ENCODE measurements at regions not wholly inside any gene's neighbourhood (a gene's known extent, or its start where the extent isn't known, plus 50 kb on each side); places are given as distances from the start of the nearest gene placed in this dataset.

DNA sequence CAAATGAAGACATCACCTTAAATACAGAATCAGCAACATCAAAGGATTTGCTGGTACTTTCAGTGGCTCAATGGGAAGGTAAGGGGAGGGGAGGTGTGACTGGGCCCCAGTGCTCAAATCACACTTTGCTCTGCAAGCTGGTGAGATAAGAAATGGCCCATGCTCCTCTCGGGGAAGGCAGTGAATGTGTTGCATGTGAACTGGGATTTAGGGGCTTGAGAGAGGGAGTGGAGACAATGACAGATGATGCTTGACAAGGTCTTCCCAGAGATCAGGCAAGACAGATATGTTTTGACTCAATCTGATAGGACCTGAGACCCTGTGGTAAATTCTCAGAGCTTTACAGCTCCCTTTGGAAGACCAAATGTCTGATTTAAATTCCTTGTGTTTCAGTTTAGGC lies 233.0 kb upstream of the PROK2 start:
- TF ChIP-seq, protein P1, sequence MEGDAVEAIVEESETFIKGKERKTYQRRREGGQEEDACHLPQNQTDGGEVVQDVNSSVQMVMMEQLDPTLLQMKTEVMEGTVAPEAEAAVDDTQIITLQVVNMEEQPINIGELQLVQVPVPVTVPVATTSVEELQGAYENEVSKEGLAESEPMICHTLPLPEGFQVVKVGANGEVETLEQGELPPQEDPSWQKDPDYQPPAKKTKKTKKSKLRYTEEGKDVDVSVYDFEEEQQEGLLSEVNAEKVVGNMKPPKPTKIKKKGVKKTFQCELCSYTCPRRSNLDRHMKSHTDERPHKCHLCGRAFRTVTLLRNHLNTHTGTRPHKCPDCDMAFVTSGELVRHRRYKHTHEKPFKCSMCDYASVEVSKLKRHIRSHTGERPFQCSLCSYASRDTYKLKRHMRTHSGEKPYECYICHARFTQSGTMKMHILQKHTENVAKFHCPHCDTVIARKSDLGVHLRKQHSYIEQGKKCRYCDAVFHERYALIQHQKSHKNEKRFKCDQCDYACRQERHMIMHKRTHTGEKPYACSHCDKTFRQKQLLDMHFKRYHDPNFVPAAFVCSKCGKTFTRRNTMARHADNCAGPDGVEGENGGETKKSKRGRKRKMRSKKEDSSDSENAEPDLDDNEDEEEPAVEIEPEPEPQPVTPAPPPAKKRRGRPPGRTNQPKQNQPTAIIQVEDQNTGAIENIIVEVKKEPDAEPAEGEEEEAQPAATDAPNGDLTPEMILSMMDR (IDR thresholded peaks at IDR 0.05): no peak

DNA sequence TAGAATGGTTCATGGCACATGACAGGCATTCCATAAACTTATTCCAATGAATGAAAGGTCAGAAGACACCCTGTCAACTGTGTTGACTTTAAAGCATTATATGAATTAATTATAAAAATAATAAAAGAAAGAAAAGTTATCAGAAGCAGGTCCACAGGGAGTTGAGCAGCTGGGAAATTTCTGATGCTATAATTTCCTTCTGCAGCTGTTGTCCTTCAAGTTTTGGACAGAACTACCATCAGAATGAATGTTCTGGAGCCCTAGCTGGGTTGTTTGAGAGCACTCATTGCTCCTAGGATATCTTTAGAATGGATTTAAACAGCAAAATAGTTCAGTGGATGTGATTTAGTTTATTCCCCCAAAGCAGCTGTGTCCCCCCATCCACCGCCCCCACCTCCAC lies 232.4 kb upstream of the PROK2 start:
- TF ChIP-seq, protein P1 (IDR thresholded peaks at IDR 0.05): no peak

GRCh38 chr3:72015463-72015862 lies 230.5 kb upstream of the PROK2 start:
- TF ChIP-seq, protein P1 (IDR thresholded peaks at IDR 0.05): no peak

- TF ChIP-seq, protein P1 (IDR thresholded peaks at IDR 0.05): no peak
Observed at GRCh38 chr3:72013084-72013483, 228.1 kb upstream of the PROK2 start.

DNA sequence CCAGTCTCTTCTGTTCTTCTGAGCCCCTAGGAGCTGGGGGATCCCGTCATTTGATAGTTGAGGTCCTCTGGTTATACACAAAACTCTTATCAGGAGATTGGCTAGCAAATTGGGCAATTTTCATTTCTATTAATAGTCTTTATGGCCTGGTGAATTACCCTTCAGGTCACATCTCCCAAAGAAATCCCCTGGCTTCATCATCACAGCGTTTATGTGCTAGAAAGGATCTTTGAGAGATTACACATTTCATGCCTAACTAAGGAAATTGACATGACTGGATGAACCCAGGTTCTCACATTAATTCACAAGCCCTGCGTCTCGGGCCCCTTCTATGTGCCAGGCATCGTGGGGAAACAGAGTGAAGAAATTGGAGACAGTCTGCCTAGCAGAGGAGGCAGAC lies 227.4 kb upstream of the PROK2 start:
- TF ChIP-seq, protein P1 (IDR thresholded peaks at IDR 0.05): no peak

DNA sequence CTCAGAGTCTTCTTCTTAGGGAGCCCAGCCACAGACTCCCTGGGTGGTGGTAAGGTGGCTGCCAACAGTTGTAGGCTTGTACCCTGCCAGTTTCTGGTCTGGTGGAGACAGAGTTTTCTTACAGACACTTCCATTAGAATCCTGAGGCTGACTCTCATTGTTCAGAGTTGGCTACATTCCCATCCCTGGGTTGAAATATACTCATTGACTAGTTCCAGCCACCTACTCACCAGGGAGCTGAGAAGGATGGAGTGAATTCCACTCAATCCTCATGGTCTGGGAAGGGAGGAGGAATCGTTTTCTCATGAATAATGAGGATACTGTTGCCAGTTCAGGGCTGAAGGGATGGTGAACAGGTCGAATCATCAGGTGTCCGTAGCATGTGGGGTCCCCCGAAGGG lies 226.5 kb upstream of the PROK2 start:
- TF ChIP-seq, protein P1 (IDR thresholded peaks at IDR 0.05): no peak

GRCh38 chr3:72009851-72010443 lies 225.0 kb upstream of the PROK2 start:
- TF ChIP-seq, protein P1 (IDR thresholded peaks at IDR 0.05): no peak
